GM21529 (cell line): ENCODE measurements at regions not wholly inside any gene's neighbourhood (a gene's known extent, or its start where the extent isn't known, plus 50 kb on each side); places are given as distances from the start of the nearest gene placed in this dataset.

Experiments used
- ATAC-seq: cut with Tn5 transposase; IDR thresholded peaks from one replicate; pipeline ENCODE4 v1.9.1; 2021; ENCODE audit not compliant: unreplicated experiment

DNA sequence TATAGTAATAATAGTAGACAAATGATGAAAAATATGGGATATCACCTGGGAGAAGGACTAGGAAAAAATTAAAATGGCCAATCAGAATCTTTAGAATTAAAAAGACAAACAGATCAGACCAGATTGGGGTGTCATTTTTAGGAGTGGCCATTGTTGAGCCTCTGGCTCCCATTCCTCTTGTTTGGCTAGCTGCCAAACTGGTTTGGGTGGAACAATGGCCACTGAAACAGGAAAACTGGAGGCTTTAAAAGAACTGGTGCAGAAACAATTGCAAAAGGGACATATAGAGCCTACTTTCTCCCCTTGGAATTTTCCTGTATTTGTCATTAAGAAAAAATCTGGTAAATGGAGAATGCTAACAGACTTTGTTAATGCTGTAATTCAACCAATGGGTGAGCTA is 294.8 kb upstream of the DKK2 start:
- no peak for ATAC-seq

- ATAC-seq, result no peak
These were observed 283.3 kb upstream of the DKK2 start for GRCh38 chr4:107319386-107319785.

GRCh38 chr4:107318078-107318477 is 282.0 kb upstream of the DKK2 start:
- no peak for ATAC-seq

DNA sequence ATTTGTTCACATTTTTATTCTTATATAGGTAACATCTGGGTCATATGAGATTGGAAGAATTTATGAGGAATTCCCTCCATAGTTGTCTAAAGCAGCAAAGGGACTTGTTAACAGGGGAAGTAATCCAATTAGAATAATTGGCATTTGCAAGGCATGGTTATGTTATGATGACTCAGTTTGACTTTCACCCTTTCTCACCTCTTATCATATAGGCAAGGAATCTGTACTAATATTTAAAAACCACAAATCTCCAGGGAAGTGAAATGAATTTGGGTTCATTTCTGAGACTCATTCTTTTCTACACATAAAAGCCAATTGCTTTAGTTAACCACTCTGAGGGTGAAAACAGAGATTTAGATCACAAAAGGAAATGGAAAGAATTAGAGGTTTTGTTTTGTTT is 281.5 kb upstream of the DKK2 start:
- no peak for ATAC-seq

GRCh38 chr4:107315584-107315983 is 279.5 kb upstream of the DKK2 start:
- no peak for ATAC-seq

DNA sequence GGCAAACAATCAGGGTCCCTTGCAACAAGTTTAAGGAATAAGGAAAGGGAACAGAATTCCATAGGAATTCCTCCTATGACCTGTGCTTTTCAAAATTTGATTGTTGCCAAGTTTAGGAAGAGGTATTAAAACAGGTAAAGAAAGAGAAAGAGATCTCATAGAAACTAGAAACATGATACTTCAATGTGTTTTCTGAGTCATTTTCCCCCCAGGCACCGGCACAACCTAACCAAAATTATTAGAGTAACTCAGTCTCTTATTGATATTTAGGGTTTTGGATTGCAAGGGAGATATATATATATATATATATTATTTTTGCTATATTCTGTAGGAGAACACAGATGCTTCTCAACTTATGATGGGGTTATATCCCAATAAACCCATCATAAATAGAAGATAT is 278.0 kb upstream of the DKK2 start:
- ATAC-seq, result no peak

DNA sequence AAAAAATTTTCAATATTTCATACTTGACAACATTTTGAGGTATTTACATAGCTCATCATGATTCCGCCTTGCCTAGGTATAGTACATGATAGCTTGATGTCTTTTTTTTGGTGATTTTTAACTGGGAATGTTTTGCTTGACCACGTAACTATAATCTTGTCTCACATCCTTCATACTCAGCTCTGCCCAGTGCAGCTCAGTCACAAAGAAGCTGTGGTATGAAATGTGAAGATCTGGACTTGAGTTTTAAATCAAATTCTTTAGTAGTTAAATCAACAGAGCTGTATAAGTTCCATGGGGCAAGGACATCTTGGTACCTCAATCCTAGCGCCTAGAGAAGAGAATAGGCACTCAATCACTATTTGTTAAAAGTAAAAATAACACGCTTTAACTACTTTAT is 276.3 kb upstream of the DKK2 start:
- no peak for ATAC-seq

DNA sequence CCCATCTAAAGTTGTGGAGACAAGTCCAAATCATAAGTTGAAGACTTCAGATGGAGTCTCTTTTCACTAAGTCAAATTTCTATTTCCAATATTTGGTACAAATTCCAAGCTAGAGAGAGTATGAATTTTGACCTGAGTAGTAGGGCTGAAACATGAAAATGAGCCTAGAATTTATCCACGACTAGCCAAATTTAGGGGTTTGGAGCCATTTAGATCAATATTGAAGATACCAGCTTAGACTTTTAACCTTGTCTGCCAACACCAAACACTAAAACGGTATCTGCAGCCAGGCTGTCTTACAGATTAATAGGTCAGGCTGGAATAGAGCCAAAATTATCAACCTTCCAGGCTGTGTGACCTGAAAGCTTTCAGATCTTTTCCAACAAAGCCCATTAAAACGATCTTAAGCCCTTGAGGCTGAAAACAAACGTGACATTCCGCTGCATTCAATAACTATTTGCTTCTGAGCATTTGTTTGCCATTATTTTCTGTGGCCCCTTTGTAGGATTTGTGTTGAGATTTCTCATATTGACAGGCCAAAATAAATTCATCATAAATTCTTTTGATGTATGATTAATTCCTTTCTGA is 268.7 kb upstream of the DKK2 start:
- no peak for ATAC-seq

GRCh38 chr4:107299646-107300045 is 263.5 kb upstream of the DKK2 start:
- no peak for ATAC-seq

- no peak for ATAC-seq
These were observed 256.9 kb upstream of the DKK2 start for GRCh38 chr4:107292979-107293378.

DNA sequence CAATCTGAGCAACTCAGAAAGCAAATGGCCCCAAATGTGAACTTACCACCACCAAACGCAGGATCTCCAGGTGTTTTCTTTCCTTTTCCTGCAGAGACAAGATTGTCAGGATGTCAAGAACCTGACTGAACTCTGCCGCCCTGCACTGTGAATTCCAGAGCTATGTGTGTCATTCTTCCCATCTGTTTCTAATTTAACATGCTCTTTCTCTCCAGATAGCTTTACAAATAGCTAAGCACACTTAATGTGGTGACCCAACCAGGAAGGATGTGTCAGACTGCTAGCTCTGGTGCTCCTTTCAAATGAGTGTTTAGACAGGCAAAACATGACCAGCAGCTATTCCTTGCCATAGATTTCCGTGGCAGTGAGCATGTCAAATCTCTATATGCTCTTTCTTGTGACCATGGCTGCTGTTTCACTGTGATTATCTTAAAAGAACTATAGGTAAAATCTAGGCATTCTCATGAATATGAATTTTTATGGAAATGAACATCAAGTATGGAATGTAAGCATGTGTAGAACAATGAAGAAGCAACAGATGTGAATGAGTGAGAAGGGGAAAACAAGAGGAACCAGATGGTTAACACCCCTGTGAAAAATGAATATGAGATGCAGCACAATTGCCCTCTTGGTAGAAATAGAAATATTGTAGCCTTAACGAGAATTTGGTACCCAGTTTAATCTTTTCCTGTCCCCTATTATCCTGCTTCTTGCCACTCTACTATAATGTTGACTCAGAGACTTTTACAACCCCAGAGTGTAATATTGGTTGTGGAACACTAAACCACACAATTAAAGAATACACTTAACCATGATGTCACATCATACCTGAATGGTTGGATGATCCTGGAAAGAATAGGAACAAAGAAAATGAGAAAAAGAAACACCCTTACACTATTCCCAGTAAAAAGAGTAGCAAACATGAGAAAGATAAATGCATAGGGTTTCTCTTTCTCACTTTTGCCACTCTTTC is 247.8 kb upstream of the DKK2 start:
- ATAC-seq, result no peak

- ATAC-seq, result no peak
These were observed 243.6 kb upstream of the DKK2 start for GRCh38 chr4:107279733-107280132.

DNA sequence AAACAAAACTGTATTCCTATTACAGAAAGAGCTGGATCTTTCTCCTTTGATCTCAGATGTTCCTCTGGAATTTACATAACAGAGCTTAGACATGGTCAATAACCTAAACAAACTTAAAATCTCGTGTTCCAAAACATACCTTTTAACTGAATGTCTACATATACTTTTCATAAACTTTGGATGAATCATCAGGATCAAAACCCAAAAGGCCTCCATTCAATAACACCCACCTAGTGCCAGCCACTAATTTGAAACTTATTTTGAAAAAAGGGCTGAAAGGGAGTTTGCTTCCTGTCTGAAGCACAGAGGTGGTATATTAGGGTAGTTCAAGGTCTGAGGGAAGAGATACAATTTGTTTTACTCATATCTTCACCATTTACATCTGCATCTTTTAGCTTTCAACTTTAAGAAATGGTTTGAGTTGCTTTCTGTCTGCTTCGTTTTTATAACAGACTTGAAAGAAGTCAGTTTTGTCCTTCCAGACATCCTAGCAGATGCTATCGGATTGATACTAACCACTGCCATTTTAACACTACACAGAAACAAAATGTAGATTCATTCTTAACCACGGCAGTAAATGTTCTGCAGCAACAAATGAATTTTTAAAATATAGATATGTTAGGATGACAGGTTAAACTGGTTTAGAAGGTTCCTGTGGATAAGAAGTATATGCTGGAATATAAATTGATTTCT is 242.8 kb upstream of the DKK2 start:
- ATAC-seq, result no peak

- ATAC-seq, result no peak
These were observed 239.9 kb upstream of the DKK2 start for GRCh38 chr4:107276052-107276451.

DNA sequence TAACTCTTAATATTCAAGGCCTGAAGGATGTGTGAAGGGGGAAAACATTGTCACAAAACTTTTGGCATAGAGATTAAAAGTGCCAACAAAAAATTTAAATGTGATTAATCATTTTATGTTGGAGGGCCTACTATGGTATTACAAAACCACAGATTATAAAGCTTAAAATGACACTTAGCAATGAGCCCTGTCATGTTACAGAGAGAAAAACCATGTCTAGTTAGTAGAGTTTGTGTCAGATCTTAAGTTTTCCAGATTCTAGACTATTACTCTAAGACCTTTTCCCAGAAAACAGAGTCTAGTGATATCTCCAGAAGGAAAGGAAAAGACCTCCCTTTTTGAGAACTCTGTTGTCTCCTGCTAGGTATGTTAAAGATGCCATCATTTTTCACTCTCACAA is 239.1 kb upstream of the DKK2 start:
- no peak for ATAC-seq

DNA sequence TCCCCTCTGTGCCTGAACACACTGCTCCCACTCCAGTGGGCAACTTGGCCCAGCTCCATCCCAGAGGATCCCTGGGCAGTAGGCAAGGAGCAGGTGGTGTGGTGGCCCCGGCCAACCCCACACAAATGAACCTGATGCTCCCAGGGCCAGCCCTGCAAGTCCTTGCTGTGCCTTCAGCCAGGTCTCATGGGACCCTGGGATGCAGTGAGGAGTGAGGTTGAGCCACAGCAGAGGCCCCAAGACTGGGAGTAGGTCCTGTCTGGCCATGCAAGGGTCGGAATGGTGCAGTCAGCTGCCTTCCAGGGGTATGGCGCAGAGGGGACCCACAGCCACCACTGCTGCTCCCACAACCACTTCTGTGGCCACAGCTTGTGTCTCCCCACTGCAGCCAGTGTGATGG is 234.5 kb upstream of the DKK2 start:
- no peak for ATAC-seq

DNA sequence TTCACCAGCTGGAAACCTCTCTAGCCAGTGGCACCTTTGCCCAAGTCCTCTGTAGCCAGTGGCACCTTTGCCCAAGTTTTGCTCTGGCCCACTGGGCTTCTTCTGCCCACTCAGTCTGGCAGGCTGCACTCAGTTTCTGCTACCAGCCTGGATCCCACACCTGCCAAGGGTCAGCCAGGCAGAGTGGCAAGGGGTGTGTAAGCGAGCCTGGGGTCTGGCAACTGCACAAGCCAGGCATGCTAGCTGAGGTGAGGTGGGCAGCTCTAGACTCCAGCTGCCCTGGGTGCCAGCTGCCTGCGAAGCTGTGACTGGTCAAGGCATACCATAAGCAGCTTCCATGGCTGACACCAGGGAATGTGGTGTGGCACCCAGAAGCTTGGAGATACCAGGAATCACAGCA is 233.1 kb upstream of the DKK2 start:
- ATAC-seq, result no peak

DNA sequence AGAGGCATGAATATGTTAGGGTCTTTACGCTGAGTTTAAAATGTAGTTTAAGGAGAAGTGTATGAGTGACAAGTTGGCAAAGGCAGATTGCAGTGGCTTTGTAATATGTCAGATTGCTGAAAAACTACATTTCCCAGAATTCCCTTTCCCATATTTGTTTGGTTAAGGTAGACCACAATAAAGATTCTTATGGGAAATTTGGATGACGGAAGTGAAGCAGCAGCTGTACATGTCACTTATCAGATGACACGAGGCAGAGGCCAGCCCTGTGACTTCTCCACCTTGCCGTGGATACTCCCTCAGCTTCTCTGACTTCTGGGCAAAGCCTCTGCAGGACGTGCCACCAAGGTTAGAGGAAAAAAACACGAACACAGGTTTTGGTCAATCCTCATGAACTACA is 229.7 kb upstream of the DKK2 start:
- ATAC-seq, result no peak

- no peak for ATAC-seq
These were observed 225.2 kb upstream of the DKK2 start for GRCh38 chr4:107261241-107261874.

DNA sequence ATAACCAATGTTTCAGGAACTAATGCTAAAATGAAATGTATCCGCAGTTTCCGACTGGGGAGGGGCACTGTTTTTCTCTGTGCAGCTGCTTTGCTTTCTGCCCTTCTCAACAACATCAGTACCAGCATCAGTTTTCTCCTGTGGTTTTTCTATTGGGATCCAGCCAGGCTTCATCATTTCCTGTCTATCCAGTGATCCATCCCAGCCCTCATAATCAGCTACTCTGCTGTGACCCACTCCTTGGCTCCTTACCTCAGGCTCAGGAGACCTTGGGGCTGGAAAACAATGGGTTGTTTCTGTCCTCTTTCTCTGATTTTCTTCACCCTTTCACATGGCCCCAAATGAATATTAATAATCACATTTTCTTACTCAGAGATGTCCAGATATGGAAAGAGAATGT is 222.2 kb upstream of the DKK2 start:
- no peak for ATAC-seq

DNA sequence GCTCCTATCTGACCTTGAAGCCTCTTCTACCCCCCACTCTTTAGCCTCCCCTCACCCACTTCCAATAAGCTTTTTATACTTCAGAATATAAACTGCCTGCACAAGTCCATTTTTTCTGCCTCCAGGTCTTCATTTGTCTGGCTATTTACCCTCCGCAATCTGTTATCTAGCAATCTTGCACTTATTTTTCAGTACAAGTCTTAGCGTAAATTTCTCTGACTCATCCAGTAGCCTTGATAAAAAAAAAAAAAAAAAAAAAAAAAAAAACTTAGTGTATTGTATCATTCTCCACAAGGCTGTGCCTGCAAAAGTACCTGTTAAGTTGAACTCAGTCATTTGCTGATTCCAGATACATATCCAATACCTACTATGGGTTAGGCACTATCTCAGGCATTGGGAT is 219.5 kb upstream of the DKK2 start:
- no peak for ATAC-seq

DNA sequence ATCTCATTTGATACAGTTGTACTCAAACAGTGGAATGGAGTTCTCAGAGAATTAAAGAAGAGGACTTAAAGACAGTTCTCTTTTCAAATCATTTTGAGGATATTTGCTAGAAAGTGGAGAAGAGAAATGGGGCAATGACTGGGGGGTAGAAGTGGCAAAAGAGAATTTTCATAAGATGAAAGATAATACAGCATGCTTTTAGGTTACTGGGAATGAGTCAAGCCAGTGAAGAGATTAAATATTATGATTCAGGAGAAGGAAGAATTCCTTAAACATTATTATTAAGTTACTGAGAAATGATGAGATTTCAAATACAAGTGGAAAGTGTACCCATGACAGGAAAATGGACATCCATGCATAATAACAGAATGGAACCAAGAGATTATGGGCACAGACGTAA is 219.0 kb upstream of the DKK2 start:
- no peak for ATAC-seq
